GM23338 (cell line): ENCODE measurements at regions not wholly inside any gene's neighbourhood (a gene's known extent, or its start where the extent isn't known, plus 50 kb on each side); places are given as distances from the start of the nearest gene placed in this dataset.

Experiments
- ATAC-seq: fragments of 200-7000 bp; cut with Tn5 transposase; 3 replicates; pipeline ENCODE4 v1.9.1; 2020
- DNase-seq: peaks from one replicate; pipeline ENCODE4 v3.0.0-alpha.2; 2015; ENCODE audit warnings: low spot score
- H2AFZ ChIP-seq: fragments of 200-600 bp; sonication (generic); 2 replicates; pipeline ENCODE4 v1.8.0; 2016; ENCODE audit warnings: antibody characterized with exemption, mild to moderate bottlenecking, moderate library complexity
- H3F3A ChIP-seq: fragments of 200-600 bp; sonication (generic); replicated peaks from 2 replicates; pipeline ENCODE4 v1.8.0; 2017; ENCODE audit warnings: antibody characterized with exemption, mixed run types, low read depth
- H3K27ac ChIP-seq: fragments of 200-600 bp; sonication (generic); 2 replicates; pipeline ENCODE4 v1.6.1; 2016; ENCODE audit warnings: low read depth
- H3K27me3 ChIP-seq: fragments of 200-600 bp; sonication (generic); 2 replicates; pipeline ENCODE4 v1.8.0; 2016; ENCODE audit warnings: mild to moderate bottlenecking, mixed run types, moderate library complexity; ENCODE audit not compliant: insufficient read depth
- H3K36me3 ChIP-seq: fragments of 200-600 bp; sonication (generic); 2 replicates; pipeline ENCODE4 v1.8.0; 2016; ENCODE audit warnings: mild to moderate bottlenecking; ENCODE audit not compliant: insufficient read depth
- H3K4me1 ChIP-seq: fragments of 200-600 bp; sonication (generic); 2 replicates; pipeline ENCODE4 v1.8.0; 2016; ENCODE audit warnings: mild to moderate bottlenecking, moderate library complexity; ENCODE audit not compliant: insufficient read depth
- H3K4me2 ChIP-seq: fragments of 200-600 bp; sonication (generic); 2 replicates; pipeline ENCODE4 v1.7.1; 2017; ENCODE audit warnings: mixed run types
- H3K4me3 ChIP-seq: fragments of 200-600 bp; sonication (generic); 2 replicates; pipeline ENCODE4 v1.6.1; 2016; ENCODE audit warnings: mixed run types
- H3K79me2 ChIP-seq: fragments of 200-600 bp; sonication (generic); replicated peaks from 2 replicates; pipeline ENCODE4 v1.8.0; 2017; ENCODE audit warnings: mild to moderate bottlenecking; ENCODE audit not compliant: insufficient read depth
- H3K9me2 ChIP-seq: fragments of 200-600 bp; sonication (generic); 2 replicates; pipeline ENCODE4 v1.8.0; 2017; ENCODE audit not compliant: insufficient read depth
- H4K20me1 ChIP-seq: fragments of 200-600 bp; sonication (generic); replicated peaks from 2 replicates; pipeline ENCODE4 v1.8.0; 2017; ENCODE audit warnings: mild to moderate bottlenecking; ENCODE audit not compliant: insufficient read depth
- H3K27ac Mint-ChIP-seq: 2 replicates; pipeline ENCODE4 v1.8.0; 2020; ENCODE audit warnings: inconsistent platforms, mild to moderate bottlenecking, moderate library complexity, mixed read lengths
- H3K27me3 Mint-ChIP-seq: 3 replicates; pipeline ENCODE4 v1.8.0; 2022; ENCODE audit warnings: low read depth, mild to moderate bottlenecking, moderate library complexity, mixed read lengths, inconsistent platforms; ENCODE audit not compliant: insufficient read depth, poor library complexity
- H3K36me3 Mint-ChIP-seq: 3 replicates; pipeline ENCODE4 v1.8.0; 2021; ENCODE audit warnings: low read depth, mild to moderate bottlenecking, inconsistent platforms, moderate library complexity, mixed read lengths
- H3K4me1 Mint-ChIP-seq: 3 replicates; pipeline ENCODE4 v1.8.0; 2020; ENCODE audit warnings: mild to moderate bottlenecking, inconsistent platforms, mixed read lengths
- H3K4me3 Mint-ChIP-seq: 3 replicates; pipeline ENCODE4 v1.8.0; 2021; ENCODE audit warnings: moderate library complexity, mild to moderate bottlenecking, inconsistent platforms, mixed read lengths
- H3K9me3 Mint-ChIP-seq: 3 replicates; pipeline ENCODE4 v1.8.0; 2020; ENCODE audit warnings: moderate library complexity, mild to moderate bottlenecking, inconsistent platforms, mixed read lengths
- CREB1 ChIP-seq: fragments of 250-450 bp; sonication (Bioruptor Pico); IDR thresholded peaks from 2 replicates; pipeline ENCODE4 v1.5.0; 2020; ENCODE audit warnings: low read depth, mild to moderate bottlenecking, moderate library complexity
- EZH2 ChIP-seq: fragments of 200-600 bp; sonication (generic); IDR thresholded peaks from one replicate; pipeline ENCODE4 v1.8.0; 2017; ENCODE audit warnings: antibody characterized with exemption, mild to moderate bottlenecking, low read depth; ENCODE audit not compliant: unreplicated experiment
- JUNB ChIP-seq: IDR thresholded peaks from one replicate; pipeline ENCODE4 v1.6.1; 2016; ENCODE audit warnings: antibody characterized with exemption; ENCODE audit not compliant: unreplicated experiment
- NANOG ChIP-seq: IDR thresholded peaks from 2 replicates; pipeline ENCODE4 v1.6.1; 2016; ENCODE audit warnings: antibody characterized with exemption, borderline replicate concordance
- POLR2AphosphoS5 ChIP-seq: IDR thresholded peaks from 2 replicates; pipeline ENCODE4 v1.6.1; 2016; ENCODE audit warnings: antibody characterized with exemption, low read depth
- ZNF114 ChIP-seq: fragments of 250-450 bp; sonication (Bioruptor Pico); IDR thresholded peaks from 2 replicates; pipeline ENCODE4 v1.5.0; 2020; ENCODE audit warnings: mild to moderate bottlenecking, moderate library complexity
- TF ChIP-seq, protein P1 (sequence below), 2 experiments: fragments of 200-600 bp in 1 of 2; sonication (generic) in 1 of 2; conservative IDR thresholded peaks; 2 replicates each; pipeline versions ENCODE4 v1.5.1 to v1.6.1; 2016 to 2017; ENCODE audit warnings: antibody characterized with exemption in 2 of 2, low read depth in 2 of 2, mild to moderate bottlenecking in 2 of 2, moderate library complexity in 1 of 2
- TF ChIP-seq, protein P2 (sequence below): IDR thresholded peaks from 2 replicates; pipeline ENCODE4 v1.6.1; 2016; ENCODE audit warnings: antibody characterized with exemption
- TF ChIP-seq, protein P3 (sequence below): IDR thresholded peaks from one replicate; pipeline ENCODE4 v1.6.1; 2018; ENCODE audit warnings: antibody characterized with exemption; ENCODE audit not compliant: unreplicated experiment
- TF ChIP-seq, protein P4 (sequence below): fragments of 250-450 bp; sonication (Bioruptor Pico); IDR thresholded peaks from 2 replicates; pipeline ENCODE4 v1.5.0; 2020; ENCODE audit warnings: mild to moderate bottlenecking, moderate library complexity

DNA sequence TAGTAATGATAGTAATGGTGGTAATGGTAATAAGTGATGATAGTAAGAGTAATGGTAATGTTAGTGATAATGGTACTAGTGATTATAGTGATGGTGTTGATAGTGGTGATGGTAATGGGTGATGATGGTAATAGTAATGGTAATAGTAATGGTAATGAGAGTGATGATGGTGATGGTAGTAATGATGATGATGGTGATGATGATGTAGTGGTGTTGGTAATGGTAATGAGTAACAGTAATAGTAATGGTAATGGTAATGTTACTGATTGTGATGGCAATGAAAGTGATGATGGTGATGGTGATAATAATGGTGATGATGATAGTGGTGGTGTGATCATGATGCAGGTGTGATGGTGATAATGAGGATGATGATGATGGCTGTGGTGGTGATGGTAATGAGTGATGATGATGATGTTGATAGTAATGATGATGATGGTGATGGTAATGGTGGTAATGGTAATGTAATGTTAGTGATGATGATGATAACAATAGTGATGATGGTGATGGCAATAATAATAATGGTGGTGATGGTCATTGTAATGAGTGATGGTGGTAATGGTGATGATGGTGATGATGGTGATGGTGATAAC, 235.0 kb downstream of the MATN1 start (continued):
- TF ChIP-seq, protein P1, sequence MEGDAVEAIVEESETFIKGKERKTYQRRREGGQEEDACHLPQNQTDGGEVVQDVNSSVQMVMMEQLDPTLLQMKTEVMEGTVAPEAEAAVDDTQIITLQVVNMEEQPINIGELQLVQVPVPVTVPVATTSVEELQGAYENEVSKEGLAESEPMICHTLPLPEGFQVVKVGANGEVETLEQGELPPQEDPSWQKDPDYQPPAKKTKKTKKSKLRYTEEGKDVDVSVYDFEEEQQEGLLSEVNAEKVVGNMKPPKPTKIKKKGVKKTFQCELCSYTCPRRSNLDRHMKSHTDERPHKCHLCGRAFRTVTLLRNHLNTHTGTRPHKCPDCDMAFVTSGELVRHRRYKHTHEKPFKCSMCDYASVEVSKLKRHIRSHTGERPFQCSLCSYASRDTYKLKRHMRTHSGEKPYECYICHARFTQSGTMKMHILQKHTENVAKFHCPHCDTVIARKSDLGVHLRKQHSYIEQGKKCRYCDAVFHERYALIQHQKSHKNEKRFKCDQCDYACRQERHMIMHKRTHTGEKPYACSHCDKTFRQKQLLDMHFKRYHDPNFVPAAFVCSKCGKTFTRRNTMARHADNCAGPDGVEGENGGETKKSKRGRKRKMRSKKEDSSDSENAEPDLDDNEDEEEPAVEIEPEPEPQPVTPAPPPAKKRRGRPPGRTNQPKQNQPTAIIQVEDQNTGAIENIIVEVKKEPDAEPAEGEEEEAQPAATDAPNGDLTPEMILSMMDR (conservative IDR thresholded peaks at IDR 0.05; ENCODE audit: low read depth in 2 of 2): no peak

DNA sequence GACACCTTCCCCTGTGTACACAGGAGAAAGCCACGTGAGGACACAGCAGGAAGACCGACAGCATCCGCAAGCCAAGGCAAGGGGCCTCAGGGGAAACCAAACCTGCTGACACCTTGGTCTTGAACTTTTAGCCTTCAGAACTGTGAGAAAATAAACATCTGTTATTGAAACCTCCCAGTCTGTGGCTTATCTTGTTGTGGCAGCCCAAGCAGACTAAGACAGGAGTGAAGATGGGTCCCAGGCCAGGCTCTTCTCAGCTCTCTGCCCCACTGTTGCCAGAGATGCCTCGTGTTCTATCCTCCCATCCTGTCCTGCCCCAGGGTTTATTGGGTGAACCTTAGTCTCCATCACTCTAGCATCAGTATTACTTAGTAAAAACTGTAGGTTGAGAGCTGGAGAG, 236.3 kb downstream of the MATN1 start:
- Mint-ChIP-seq H3K9me3 (peaks cover 63% of the 10 kb centered on the region), H3K4me1 (no peaks in the 10 kb centered on the region), H3K4me3 (no peak overlapping the region), H3K27ac (no peak overlapping the region), H3K36me3 (peaks cover 8% of the 10 kb centered on the region), H3K27me3 (peaks cover 4% of the 10 kb centered on the region)
- H3F3A ChIP-seq: no peaks in the 10 kb centered on the region
- no peaks in the 10 kb centered on the region for H3K27me3 ChIP-seq
- no peaks in the 10 kb centered on the region for H3K9me2 ChIP-seq
- H3K4me2 ChIP-seq: no peak overlapping the region
- H2AFZ ChIP-seq: no peak overlapping the region
- H3K27ac ChIP-seq: no peak overlapping the region
- no peaks in the 10 kb centered on the region for H3K4me1 ChIP-seq
- no peak for ATAC-seq
- no peaks in the 10 kb centered on the region for H4K20me1 ChIP-seq
- H3K79me2 ChIP-seq: no peaks in the 10 kb centered on the region
- DNase-seq: no peak
- no peak overlapping the region for H3K4me3 ChIP-seq
- H3K36me3 ChIP-seq: no peaks in the 10 kb centered on the region
- TF ChIP-seq, protein P2, sequence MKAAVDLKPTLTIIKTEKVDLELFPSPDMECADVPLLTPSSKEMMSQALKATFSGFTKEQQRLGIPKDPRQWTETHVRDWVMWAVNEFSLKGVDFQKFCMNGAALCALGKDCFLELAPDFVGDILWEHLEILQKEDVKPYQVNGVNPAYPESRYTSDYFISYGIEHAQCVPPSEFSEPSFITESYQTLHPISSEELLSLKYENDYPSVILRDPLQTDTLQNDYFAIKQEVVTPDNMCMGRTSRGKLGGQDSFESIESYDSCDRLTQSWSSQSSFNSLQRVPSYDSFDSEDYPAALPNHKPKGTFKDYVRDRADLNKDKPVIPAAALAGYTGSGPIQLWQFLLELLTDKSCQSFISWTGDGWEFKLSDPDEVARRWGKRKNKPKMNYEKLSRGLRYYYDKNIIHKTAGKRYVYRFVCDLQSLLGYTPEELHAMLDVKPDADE: no peak
- TF ChIP-seq, protein P3, sequence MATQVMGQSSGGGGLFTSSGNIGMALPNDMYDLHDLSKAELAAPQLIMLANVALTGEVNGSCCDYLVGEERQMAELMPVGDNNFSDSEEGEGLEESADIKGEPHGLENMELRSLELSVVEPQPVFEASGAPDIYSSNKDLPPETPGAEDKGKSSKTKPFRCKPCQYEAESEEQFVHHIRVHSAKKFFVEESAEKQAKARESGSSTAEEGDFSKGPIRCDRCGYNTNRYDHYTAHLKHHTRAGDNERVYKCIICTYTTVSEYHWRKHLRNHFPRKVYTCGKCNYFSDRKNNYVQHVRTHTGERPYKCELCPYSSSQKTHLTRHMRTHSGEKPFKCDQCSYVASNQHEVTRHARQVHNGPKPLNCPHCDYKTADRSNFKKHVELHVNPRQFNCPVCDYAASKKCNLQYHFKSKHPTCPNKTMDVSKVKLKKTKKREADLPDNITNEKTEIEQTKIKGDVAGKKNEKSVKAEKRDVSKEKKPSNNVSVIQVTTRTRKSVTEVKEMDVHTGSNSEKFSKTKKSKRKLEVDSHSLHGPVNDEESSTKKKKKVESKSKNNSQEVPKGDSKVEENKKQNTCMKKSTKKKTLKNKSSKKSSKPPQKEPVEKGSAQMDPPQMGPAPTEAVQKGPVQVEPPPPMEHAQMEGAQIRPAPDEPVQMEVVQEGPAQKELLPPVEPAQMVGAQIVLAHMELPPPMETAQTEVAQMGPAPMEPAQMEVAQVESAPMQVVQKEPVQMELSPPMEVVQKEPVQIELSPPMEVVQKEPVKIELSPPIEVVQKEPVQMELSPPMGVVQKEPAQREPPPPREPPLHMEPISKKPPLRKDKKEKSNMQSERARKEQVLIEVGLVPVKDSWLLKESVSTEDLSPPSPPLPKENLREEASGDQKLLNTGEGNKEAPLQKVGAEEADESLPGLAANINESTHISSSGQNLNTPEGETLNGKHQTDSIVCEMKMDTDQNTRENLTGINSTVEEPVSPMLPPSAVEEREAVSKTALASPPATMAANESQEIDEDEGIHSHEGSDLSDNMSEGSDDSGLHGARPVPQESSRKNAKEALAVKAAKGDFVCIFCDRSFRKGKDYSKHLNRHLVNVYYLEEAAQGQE: no peak
- TF ChIP-seq, protein P4, sequence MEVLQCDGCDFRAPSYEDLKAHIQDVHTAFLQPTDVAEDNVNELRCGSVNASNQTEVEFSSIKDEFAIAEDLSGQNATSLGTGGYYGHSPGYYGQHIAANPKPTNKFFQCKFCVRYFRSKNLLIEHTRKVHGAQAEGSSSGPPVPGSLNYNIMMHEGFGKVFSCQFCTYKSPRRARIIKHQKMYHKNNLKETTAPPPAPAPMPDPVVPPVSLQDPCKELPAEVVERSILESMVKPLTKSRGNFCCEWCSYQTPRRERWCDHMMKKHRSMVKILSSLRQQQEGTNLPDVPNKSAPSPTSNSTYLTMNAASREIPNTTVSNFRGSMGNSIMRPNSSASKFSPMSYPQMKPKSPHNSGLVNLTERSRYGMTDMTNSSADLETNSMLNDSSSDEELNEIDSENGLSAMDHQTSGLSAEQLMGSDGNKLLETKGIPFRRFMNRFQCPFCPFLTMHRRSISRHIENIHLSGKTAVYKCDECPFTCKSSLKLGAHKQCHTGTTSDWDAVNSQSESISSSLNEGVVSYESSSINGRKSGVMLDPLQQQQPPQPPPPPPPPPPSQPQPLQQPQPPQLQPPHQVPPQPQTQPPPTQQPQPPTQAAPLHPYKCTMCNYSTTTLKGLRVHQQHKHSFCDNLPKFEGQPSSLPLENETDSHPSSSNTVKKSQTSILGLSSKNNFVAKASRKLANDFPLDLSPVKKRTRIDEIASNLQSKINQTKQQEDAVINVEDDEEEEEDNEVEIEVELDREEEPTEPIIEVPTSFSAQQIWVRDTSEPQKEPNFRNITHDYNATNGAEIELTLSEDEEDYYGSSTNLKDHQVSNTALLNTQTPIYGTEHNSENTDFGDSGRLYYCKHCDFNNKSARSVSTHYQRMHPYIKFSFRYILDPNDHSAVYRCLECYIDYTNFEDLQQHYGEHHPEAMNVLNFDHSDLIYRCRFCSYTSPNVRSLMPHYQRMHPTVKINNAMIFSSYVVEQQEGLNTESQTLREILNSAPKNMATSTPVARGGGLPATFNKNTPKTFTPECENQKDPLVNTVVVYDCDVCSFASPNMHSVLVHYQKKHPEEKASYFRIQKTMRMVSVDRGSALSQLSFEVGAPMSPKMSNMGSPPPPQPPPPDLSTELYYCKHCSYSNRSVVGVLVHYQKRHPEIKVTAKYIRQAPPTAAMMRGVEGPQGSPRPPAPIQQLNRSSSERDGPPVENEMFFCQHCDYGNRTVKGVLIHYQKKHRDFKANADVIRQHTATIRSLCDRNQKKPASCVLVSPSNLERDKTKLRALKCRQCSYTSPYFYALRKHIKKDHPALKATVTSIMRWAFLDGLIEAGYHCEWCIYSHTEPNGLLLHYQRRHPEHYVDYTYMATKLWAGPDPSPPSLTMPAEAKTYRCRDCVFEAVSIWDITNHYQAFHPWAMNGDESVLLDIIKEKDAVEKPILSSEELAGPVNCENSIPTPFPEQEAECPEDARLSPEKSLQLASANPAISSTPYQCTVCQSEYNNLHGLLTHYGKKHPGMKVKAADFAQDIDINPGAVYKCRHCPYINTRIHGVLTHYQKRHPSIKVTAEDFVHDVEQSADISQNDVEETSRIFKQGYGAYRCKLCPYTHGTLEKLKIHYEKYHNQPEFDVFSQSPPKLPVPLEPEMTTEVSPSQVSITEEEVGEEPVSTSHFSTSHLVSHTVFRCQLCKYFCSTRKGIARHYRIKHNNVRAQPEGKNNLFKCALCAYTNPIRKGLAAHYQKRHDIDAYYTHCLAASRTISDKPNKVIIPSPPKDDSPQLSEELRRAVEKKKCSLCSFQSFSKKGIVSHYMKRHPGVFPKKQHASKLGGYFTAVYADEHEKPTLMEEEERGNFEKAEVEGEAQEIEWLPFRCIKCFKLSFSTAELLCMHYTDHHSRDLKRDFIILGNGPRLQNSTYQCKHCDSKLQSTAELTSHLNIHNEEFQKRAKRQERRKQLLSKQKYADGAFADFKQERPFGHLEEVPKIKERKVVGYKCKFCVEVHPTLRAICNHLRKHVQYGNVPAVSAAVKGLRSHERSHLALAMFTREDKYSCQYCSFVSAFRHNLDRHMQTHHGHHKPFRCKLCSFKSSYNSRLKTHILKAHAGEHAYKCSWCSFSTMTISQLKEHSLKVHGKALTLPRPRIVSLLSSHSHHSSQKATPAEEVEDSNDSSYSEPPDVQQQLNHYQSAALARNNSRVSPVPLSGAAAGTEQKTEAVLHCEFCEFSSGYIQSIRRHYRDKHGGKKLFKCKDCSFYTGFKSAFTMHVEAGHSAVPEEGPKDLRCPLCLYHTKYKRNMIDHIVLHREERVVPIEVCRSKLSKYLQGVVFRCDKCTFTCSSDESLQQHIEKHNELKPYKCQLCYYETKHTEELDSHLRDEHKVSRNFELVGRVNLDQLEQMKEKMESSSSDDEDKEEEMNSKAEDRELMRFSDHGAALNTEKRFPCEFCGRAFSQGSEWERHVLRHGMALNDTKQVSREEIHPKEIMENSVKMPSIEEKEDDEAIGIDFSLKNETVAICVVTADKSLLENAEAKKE (CRISPR knock-in tag): no peak
- TF ChIP-seq POLR2AphosphoS5 (no peak), CREB1 (no peak), ZNF114 (no peak), EZH2 (no peak), JUNB (no peak), NANOG (no peak)
- TF ChIP-seq, protein P1 (conservative IDR thresholded peaks at IDR 0.05; ENCODE audit: low read depth in 2 of 2): no peak
